BE2C (cell line): ENCODE measurements at regions not wholly inside any gene's neighbourhood (a gene's known extent, or its start where the extent isn't known, plus 50 kb on each side); places are given as distances from the start of the nearest gene placed in this dataset.

Source experiments
- DNase-seq: peaks from one replicate; pipeline ENCODE4 v3.0.0-alpha.2; 2020
- H3K27me3 ChIP-seq: fragments of 250-450 bp; sonication (Bioruptor Pico); 2 replicates; pipeline ENCODE4 v1.5.1; 2020; ENCODE audit warnings: mild to moderate bottlenecking
- H3K36me3 ChIP-seq: fragments of 250-450 bp; sonication (Bioruptor Pico); 2 replicates; pipeline ENCODE4 v1.5.1; 2020; ENCODE audit warnings: mild to moderate bottlenecking
- H3K4me1 ChIP-seq: fragments of 250-450 bp; sonication (Bioruptor Pico); 2 replicates; pipeline ENCODE4 v1.5.1; 2020
- H3K4me3 ChIP-seq: 2 replicates; pipeline ENCODE4 v1.5.1; 2011; ENCODE audit warnings: low read depth, low read length
- H3K9me3 ChIP-seq: fragments of 250-450 bp; sonication (Bioruptor Pico); 2 replicates; pipeline ENCODE4 v1.5.1; 2020
- TF ChIP-seq, protein P1 (sequence below): IDR thresholded peaks from 2 replicates; pipeline ENCODE4 v1.5.1; 2012; ENCODE audit warnings: mild to moderate bottlenecking, low read depth, low read length

DNA sequence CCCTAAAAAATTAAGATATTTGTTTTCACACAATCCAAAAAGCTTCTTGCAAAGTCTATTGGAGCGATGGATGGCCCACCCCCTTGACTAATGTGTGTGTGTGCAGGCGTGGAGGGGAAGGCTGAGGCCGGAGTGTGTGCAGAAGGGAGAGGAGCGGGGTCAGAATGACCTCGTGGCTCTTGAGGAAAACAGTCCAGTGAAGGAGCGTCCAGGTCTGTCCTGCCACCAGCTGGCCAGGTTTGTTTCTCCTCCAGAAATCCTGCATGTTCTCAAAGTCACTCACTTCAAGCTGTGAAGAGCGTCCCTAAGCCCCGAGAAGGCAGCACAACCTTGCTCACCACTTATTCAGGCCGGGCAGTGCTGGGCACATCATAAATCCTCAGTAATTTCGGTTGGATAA lies 69.5 kb upstream of the SSX2IP start:
- no peaks in the 10 kb centered on the region for H3K36me3 ChIP-seq
- DNase-seq: no peak
- no peaks in the 10 kb centered on the region for H3K27me3 ChIP-seq
- TF ChIP-seq, protein P1, sequence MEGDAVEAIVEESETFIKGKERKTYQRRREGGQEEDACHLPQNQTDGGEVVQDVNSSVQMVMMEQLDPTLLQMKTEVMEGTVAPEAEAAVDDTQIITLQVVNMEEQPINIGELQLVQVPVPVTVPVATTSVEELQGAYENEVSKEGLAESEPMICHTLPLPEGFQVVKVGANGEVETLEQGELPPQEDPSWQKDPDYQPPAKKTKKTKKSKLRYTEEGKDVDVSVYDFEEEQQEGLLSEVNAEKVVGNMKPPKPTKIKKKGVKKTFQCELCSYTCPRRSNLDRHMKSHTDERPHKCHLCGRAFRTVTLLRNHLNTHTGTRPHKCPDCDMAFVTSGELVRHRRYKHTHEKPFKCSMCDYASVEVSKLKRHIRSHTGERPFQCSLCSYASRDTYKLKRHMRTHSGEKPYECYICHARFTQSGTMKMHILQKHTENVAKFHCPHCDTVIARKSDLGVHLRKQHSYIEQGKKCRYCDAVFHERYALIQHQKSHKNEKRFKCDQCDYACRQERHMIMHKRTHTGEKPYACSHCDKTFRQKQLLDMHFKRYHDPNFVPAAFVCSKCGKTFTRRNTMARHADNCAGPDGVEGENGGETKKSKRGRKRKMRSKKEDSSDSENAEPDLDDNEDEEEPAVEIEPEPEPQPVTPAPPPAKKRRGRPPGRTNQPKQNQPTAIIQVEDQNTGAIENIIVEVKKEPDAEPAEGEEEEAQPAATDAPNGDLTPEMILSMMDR: no peak
- H3K9me3 ChIP-seq: no peaks in the 10 kb centered on the region
- H3K4me1 ChIP-seq: no peaks in the 10 kb centered on the region
- no peak overlapping the region for H3K4me3 ChIP-seq

DNA sequence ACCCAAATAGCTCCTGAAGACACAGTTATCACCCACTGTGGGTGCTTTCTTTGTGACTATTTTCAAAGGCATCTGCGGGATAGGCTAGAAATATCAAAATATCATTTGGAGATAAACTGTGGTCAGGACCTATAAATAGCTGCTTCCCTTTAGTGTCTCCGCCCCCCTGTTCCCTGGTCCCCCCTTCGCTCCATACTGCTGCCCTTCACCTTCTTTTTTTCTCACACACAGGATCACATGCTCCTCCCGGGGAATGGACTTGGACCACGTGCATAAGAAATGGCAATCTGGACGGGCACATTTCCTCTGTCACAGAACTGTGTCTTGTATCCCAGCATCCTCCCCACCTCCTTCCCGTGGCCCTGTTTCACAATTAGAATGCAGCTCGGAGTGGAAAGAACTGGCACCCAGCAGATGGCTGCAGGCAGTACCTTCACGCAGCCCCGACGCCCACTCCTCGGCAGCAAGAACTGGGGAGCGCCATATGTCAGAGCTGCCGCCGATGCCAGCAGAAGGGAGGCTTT lies 68.8 kb upstream of the SSX2IP start:
- no peak for DNase-seq
- H3K9me3 ChIP-seq: no peaks in the 10 kb centered on the region
- no peak overlapping the region for H3K4me3 ChIP-seq
- no peaks in the 10 kb centered on the region for H3K27me3 ChIP-seq
- TF ChIP-seq, protein P1: no peak
- no peaks in the 10 kb centered on the region for H3K4me1 ChIP-seq
- H3K36me3 ChIP-seq: no peaks in the 10 kb centered on the region

DNA sequence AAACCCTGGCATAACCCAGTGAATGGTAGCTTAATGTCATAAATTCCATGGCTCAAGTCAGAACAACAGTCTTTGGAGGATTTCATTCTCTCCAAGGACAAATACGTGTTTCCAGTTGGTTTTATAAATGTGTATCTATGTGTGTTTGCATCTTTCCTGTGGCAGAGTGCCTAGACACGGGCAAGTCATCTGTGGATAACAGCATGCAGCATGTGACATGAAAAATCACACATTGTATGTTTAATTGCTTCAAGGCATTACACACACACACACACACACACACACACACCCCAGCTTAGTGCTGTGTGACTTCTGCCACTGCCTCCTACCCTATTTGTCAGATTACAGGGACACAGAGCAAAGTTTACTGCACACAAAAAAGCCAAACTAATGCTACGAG lies 68.2 kb upstream of the SSX2IP start:
- Histone ChIP-seq H3K9me3 (no peaks in the 10 kb centered on the region), H3K4me1 (no peaks in the 10 kb centered on the region; the same call in 1 of the 2 replicates), H3K36me3 (no peaks in the 10 kb centered on the region), H3K4me3 (no peak overlapping the region), H3K27me3 (no peaks in the 10 kb centered on the region)
- DNase-seq: no peak
- TF ChIP-seq, protein P1: no peak

DNA sequence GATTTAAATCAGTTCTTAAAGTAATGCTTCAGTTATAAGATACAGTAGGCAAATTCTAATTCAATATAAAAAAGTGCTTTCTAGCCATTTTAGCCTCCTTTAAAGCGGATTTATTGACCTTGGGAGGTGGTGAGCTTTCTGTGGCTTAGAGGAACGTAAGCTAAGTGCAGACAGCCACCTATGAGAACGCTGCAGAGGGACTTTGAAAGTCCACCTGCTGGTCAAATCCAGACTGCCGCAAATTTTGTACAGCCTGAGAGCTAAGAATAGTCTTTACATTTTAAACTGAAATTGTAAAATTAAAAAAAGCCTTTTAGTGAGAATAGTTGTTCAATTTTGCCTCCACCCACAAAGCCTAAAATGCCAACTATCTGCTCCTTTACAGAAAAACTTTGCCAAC lies 67.0 kb upstream of the SSX2IP start:
- H3K4me1 ChIP-seq: no peaks in the 10 kb centered on the region; the same call in 1 of the 2 replicates
- H3K9me3 ChIP-seq: no peaks in the 10 kb centered on the region
- TF ChIP-seq, protein P1: peak; percentile 25
- H3K36me3 ChIP-seq: no peaks in the 10 kb centered on the region
- H3K4me3 ChIP-seq: no peak overlapping the region
- DNase-seq: no peak
- no peaks in the 10 kb centered on the region for H3K27me3 ChIP-seq

DNA sequence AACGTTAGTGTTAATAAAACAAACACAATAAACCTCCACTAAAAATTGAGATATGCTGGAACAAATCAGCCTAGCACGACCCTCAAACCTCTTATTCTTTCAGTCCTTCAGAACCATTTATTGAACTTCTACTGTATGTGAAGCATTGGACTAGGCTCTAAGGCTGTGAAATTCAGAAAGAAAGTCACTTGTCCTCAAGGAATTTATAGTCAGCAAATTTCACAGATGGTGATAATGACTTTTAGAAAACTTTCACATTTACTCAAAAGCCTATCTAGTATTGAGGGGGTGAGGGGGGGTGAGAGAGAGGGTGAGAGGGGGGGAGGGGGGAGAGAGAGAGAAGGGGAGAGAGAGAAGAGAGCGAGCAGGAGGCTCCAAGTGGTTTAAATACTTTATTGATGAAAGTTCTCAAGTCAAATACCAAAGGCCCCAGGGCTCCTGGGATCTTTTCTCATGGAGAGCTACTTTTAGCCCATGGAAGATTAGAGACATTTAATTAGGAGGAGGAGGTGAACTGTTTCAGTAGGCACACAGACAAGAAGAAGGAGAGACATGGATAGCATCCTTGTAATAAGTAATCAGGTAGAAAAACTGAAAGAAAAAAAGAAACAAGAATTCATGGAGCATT lies 66.3 kb upstream of the SSX2IP start:
- no peak overlapping the region for H3K4me3 ChIP-seq
- no peaks in the 10 kb centered on the region for H3K27me3 ChIP-seq
- no peak for DNase-seq
- TF ChIP-seq, protein P1: no peak
- H3K36me3 ChIP-seq: no peaks in the 10 kb centered on the region
- no peaks in the 10 kb centered on the region; the same call in 1 of the 2 replicates for H3K4me1 ChIP-seq
- H3K9me3 ChIP-seq: no peaks in the 10 kb centered on the region

DNA sequence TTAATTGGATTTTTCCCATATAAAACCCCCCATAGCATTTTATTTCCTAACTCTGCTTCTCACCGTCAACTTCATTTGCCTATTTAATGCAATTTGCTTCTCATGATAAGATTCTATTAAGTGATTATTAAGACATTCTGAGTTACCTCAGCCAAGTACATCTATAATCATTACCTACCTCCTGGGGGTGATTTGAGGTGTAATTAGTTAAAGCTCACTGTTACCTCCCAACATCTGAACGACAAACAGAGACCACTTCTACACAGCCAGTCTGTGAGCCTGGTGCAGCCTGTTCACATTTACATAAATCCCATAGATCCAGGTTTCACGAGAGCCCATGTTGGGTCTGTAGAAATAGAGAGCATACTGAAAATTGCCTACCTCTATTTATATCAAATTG lies 65.7 kb upstream of the SSX2IP start:
- Histone ChIP-seq H3K4me3 (no peak overlapping the region), H3K36me3 (no peaks in the 10 kb centered on the region), H3K9me3 (no peaks in the 10 kb centered on the region), H3K27me3 (no peaks in the 10 kb centered on the region), H3K4me1 (no peaks in the 10 kb centered on the region; the same call in 1 of the 2 replicates)
- TF ChIP-seq, protein P1: no peak
- DNase-seq: no peak
